HL-60 (cell line): ENCODE measurements at regions not wholly inside any gene's neighbourhood (a gene's known extent, or its start where the extent isn't known, plus 50 kb on each side); places are given as distances from the start of the nearest gene placed in this dataset.

Experiments used
- DNase-seq, 2 experiments: peaks; one replicate each; pipeline ENCODE4 v3.0.0-alpha.2; 2010 to 2020; ENCODE audit warnings: low read depth in 1 of 2, low spot score in 1 of 2
- H3K27ac ChIP-seq: fragments of 250-450 bp; sonication (Bioruptor Pico); replicated peaks from 2 replicates; pipeline ENCODE4 v1.5.1; 2020; ENCODE audit warnings: mild to moderate bottlenecking, moderate library complexity
- H3K27me3 ChIP-seq: fragments of 250-450 bp; sonication (Bioruptor Pico); 2 replicates; pipeline ENCODE4 v1.5.1; 2021; ENCODE audit warnings: mild to moderate bottlenecking, moderate library complexity; ENCODE audit not compliant: insufficient read depth, poor library complexity, severe bottlenecking
- H3K4me3 ChIP-seq: replicated peaks from 2 replicates; pipeline ENCODE4 v1.5.1; 2011; ENCODE audit warnings: mild to moderate bottlenecking, control low read depth, low read length; ENCODE audit not compliant: insufficient read depth
- CTCF ChIP-seq: IDR thresholded peaks from one replicate; pipeline ENCODE4 v1.5.1; 2011; ENCODE audit warnings: low read length, control low read depth, inconsistent platforms; ENCODE audit not compliant: insufficient read depth
- GABPA ChIP-seq: IDR thresholded peaks from 2 replicates; pipeline ENCODE4 v1.6.1; 2012; ENCODE audit warnings: low read depth
- POLR2AphosphoS5 ChIP-seq: IDR thresholded peaks from 2 replicates; pipeline ENCODE4 v1.6.1; 2012; ENCODE audit warnings: low read depth
- SPI1 ChIP-seq: IDR thresholded peaks from 2 replicates; pipeline ENCODE4 v1.6.1; 2012; ENCODE audit warnings: low read depth, mild to moderate bottlenecking, borderline replicate concordance
- TF ChIP-seq, protein P1 (sequence below): IDR thresholded peaks from 2 replicates; pipeline ENCODE4 v1.6.1; 2012; ENCODE audit warnings: low read depth; ENCODE audit not compliant: insufficient replicate concordance

GRCh38 chr1:58284225-58284510, 262.4 kb downstream of the OMA1 start:
- H3K4me3 ChIP-seq = no peak overlapping the region
- H3K27ac ChIP-seq = no peak overlapping the region
- no peak for DNase-seq
- H3K27me3 ChIP-seq = no peaks in the 10 kb centered on the region
- TF ChIP-seq SPI1 = no peak
- no peak for TF ChIP-seq POLR2AphosphoS5

DNA sequence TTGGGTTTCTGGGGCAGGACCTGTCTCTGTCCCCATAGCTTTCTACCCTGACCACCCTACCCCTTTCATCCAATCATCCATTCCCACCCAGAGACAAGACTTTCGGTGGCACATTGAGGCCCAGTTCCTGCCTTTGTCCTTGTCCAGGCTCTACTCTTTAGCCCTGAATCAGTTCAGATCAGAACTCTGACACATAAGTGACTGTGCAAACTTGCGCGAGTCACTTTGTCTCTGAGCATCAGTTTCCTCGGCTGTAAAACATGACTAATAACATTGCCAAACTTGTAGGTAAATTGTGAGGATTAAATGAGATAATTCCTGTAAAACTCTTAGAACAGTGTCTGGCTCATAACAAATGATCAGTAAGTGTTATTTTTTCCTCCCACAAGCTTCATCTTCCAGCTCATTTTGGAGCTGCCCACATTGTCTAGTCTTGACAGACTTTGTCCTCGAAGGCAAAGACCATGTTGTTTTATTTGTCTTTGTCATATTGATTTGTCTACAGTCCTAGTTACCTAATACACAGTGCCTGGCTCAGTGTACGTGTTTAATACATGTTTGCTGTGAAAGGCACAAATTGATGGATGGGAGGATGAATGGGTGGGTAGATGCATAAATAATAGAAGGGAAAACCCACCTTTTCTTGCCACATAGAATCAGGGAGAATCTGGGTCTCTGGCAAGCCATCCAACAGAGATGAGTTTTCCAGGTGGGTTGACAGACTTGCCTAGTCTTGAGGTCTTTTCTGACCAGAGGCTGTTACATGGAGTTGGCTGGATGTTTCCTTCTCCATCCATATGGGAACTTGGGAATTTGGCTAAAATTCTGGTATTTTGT, 262.9 kb downstream of the OMA1 start:
- no peak for TF ChIP-seq SPI1
- no peak for TF ChIP-seq CTCF
- no peak for TF ChIP-seq GABPA
- TF ChIP-seq, protein P1, sequence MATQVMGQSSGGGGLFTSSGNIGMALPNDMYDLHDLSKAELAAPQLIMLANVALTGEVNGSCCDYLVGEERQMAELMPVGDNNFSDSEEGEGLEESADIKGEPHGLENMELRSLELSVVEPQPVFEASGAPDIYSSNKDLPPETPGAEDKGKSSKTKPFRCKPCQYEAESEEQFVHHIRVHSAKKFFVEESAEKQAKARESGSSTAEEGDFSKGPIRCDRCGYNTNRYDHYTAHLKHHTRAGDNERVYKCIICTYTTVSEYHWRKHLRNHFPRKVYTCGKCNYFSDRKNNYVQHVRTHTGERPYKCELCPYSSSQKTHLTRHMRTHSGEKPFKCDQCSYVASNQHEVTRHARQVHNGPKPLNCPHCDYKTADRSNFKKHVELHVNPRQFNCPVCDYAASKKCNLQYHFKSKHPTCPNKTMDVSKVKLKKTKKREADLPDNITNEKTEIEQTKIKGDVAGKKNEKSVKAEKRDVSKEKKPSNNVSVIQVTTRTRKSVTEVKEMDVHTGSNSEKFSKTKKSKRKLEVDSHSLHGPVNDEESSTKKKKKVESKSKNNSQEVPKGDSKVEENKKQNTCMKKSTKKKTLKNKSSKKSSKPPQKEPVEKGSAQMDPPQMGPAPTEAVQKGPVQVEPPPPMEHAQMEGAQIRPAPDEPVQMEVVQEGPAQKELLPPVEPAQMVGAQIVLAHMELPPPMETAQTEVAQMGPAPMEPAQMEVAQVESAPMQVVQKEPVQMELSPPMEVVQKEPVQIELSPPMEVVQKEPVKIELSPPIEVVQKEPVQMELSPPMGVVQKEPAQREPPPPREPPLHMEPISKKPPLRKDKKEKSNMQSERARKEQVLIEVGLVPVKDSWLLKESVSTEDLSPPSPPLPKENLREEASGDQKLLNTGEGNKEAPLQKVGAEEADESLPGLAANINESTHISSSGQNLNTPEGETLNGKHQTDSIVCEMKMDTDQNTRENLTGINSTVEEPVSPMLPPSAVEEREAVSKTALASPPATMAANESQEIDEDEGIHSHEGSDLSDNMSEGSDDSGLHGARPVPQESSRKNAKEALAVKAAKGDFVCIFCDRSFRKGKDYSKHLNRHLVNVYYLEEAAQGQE = no peak
- TF ChIP-seq POLR2AphosphoS5 = no peak
- H3K27me3 ChIP-seq = no peaks in the 10 kb centered on the region
- H3K27ac ChIP-seq = no peak overlapping the region
- no peak for DNase-seq
- H3K4me3 ChIP-seq = no peak overlapping the region

DNA sequence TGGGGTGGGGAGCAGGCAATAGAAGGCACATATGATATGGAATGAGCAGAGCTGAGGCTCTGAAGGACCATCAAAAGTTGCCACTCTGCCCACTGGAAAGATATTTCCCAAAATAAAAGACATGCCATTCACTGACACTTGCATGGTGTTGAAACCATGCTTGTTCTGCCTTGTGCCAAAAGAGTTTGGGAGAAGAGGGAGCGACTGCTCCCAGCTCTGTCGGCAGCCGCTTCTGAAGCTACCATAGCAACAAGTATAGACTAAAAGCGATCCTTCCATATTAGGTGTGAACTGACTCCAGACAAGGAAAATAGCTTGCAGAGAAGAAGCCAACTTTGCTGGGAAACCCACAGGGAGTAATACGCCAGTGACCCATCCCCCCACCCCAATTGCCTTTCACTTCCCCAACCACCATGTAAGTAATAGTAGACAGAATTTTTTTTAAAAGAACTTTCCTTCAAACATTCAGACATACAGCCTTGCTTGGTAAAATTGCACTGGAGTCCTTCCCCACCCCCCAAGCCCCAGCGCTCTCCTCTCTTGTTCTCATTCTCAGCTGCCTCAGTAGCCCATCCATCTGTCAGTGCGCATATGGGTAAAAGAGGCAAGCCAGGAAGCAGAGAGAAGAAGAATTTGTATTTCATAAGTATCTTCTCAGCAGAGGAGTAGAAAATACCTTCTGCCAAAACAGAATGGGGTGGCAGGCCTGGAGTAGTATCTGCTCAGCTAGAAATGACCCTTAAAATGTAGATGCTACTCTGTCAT, 263.7 kb downstream of the OMA1 start:
- Histone ChIP-seq H3K27me3 (no peaks in the 10 kb centered on the region), H3K27ac (no peak overlapping the region), H3K4me3 (no peak overlapping the region)
- no peak for DNase-seq
- TF ChIP-seq, protein P1 = no peak
- TF ChIP-seq GABPA = no peak
- no peak for TF ChIP-seq CTCF
- no peak for TF ChIP-seq POLR2AphosphoS5
- TF ChIP-seq SPI1 = no peak

DNA sequence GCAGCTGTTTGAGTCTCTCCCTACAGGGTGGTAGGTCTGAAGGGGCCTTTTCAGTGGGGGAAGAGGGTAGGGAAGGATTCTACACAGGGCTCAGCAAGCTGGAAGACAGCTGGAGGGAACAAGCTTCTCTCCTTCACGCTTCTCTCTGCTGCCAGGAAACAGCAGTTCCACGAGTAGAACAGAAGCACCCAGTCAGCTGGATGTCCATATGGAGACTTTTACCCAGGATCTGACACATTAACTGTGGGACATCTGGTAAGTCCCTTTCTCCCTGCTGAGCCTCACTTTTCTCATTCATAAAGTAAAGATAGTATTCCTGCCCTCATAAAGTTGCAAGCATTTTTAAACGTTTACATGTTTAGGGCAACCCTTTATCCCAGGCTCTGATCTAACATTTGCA, 280.3 kb downstream of the OMA1 start:
- Histone ChIP-seq H3K4me3 (no peak overlapping the region), H3K27ac (no peak overlapping the region), H3K27me3 (no peaks in the 10 kb centered on the region)
- DNase-seq = no peak
- TF ChIP-seq CTCF = no peak
- no peak for TF ChIP-seq SPI1
- TF ChIP-seq GABPA = no peak
- TF ChIP-seq, protein P1 = no peak
- no peak for TF ChIP-seq POLR2AphosphoS5
